GM12878 (cell line): ENCODE measurements at regions not wholly inside any gene's neighbourhood (a gene's known extent, or its start where the extent isn't known, plus 50 kb on each side); places are given as distances from the start of the nearest gene placed in this dataset.

ENCODE experiments used
- ATAC-seq: fragments of 200-7000 bp; cut with Tn5 transposase; 3 replicates; pipeline ENCODE4 v1.9.1; 2020; ENCODE audit warnings: mild to moderate bottlenecking, moderate library complexity
- BruUV-seq: library from RNA; stranded (reverse); fragments of 400-500 nt; replicated peaks from 2 replicates; lab custom pipeline; 2021; lab: Mats Ljungman, UMichigan
- CTCF ChIA-PET: fragments of 300-600 bp; sonication (Branson Sonifier 250); formaldehyde crosslinking; extraction: SDS; loops from one replicate; lab custom pipeline; 2021; ENCODE audit warnings: inconsistent platforms; lab: Yijun Ruan, JAX
- POLR2A ChIA-PET: fragments of 350-600 bp; formaldehyde crosslinking; extraction: SDS; loops from one replicate; lab custom pipeline; 2021; ENCODE audit warnings: inconsistent platforms; lab: Charles Lee
- RAD21 ChIA-PET: fragments of 300-600 bp; sonication (Branson Sonifier 250); formaldehyde crosslinking; loops from one replicate; lab custom pipeline; 2023; ENCODE audit warnings: antibody characterized with exemption; ENCODE audit not compliant: unreplicated experiment; lab: Charles Lee
- SMC1A ChIA-PET: fragments of 300-600 bp; sonication (Branson Sonifier 250); formaldehyde crosslinking; loops from one replicate; lab custom pipeline; 2023; ENCODE audit not compliant: unreplicated experiment, uncharacterized antibody; lab: Charles Lee
- DNase-seq: peaks from one replicate; pipeline ENCODE4 v3.0.0-alpha.2; 2011; ENCODE audit warnings: low read depth, low spot score
- FAIRE-seq: peaks from 3 replicates; lab custom pipeline; 2011; peaks lifted over from hg19 to GRCh38; lab: Jason Lieb, UNC
- H2AFZ ChIP-seq: 2 replicates; pipeline ENCODE4 v1.6.0; 2011; ENCODE audit warnings: low read depth, low read length, control low read depth; ENCODE audit not compliant: control insufficient read depth
- H3K27ac ChIP-seq: 2 replicates; pipeline ENCODE4 v1.5.1; 2011; ENCODE audit warnings: control low read depth; ENCODE audit not compliant: control insufficient read depth, insufficient read depth
- H3K27me3 ChIP-seq, 2 experiments: replicated peaks in 1 of 2; 2 replicates each; pipeline versions ENCODE4 v1.6.0 to v1.6.1; 2011; ENCODE audit warnings: low read length in 1 of 2; ENCODE audit not compliant: control insufficient read depth in 2 of 2, insufficient read depth in 2 of 2
- H3K36me3 ChIP-seq, 2 experiments: 2 replicates each; pipeline ENCODE4 v1.5.1; 2011; ENCODE audit warnings: low read length in 1 of 2; ENCODE audit not compliant: control insufficient read depth in 2 of 2, insufficient read depth in 2 of 2
- H3K4me1 ChIP-seq: 2 replicates; pipeline ENCODE4 v1.6.1; 2011; ENCODE audit warnings: mild to moderate bottlenecking, low read length, moderate library complexity, mixed read lengths; ENCODE audit not compliant: control insufficient read depth, insufficient read depth
- H3K4me2 ChIP-seq: 2 replicates; pipeline ENCODE4 v1.6.0; 2011; ENCODE audit warnings: control low read depth; ENCODE audit not compliant: control insufficient read depth, insufficient read depth
- H3K4me3 ChIP-seq: fragments of 200-600 bp; sonication (generic); 2 replicates; pipeline ENCODE4 v1.5.1; 2016
- H3K79me2 ChIP-seq: 2 replicates; pipeline ENCODE4 v1.6.0; 2011; ENCODE audit warnings: low read length; ENCODE audit not compliant: control insufficient read depth, insufficient read depth
- H3K9ac ChIP-seq: 2 replicates; pipeline ENCODE4 v1.8.0; 2011; ENCODE audit warnings: low read length, control low read depth, mixed read lengths; ENCODE audit not compliant: control insufficient read depth, insufficient read depth
- H3K9me3 ChIP-seq: replicated peaks from 3 replicates; pipeline ENCODE4 v1.5.1; 2011; ENCODE audit warnings: mild to moderate bottlenecking, low read length; ENCODE audit not compliant: control insufficient read depth, insufficient read depth
- H4K20me1 ChIP-seq: 2 replicates; pipeline ENCODE4 v1.6.0; 2011; ENCODE audit not compliant: control insufficient read depth, insufficient read depth
- EGR1 ChIP-seq, 2 experiments: IDR thresholded peaks; 1 replicate in 1 of 2; 2 replicates in 1 of 2; pipeline ENCODE4 v1.6.1; 2011 to 2012; ENCODE audit warnings: low read depth in 2 of 2, low read length in 2 of 2, borderline replicate concordance in 1 of 2, mild to moderate bottlenecking in 1 of 2, moderate library complexity in 1 of 2
- IRF4 ChIP-seq: IDR thresholded peaks from 2 replicates; pipeline ENCODE4 v1.6.1; 2011; ENCODE audit warnings: low read depth, low read length
- JUND ChIP-seq: IDR thresholded peaks from 2 replicates; pipeline ENCODE4 v1.6.1; 2012; ENCODE audit warnings: low read depth, mild to moderate bottlenecking, low read length, improper control_type of control experiment, moderate library complexity
- KLF5 ChIP-seq: fragments of 450-650 bp; IDR thresholded peaks from 2 replicates; pipeline ENCODE4 v1.6.1; 2014; ENCODE audit warnings: mild to moderate bottlenecking; ENCODE audit not compliant: partially characterized antibody
- NR2C1 ChIP-seq: fragments of 450-650 bp; IDR thresholded peaks from 2 replicates; pipeline ENCODE4 v1.6.1; 2017; ENCODE audit warnings: antibody characterized with exemption, mild to moderate bottlenecking, moderate library complexity
- NRF1 ChIP-seq: conservative IDR thresholded peaks from 2 replicates; pipeline ENCODE4 v1.6.1; 2011; ENCODE audit warnings: mild to moderate bottlenecking, low read depth, low read length, improper control_type of control experiment
- POLR2A ChIP-seq: IDR thresholded peaks from 2 replicates; pipeline ENCODE4 v1.6.1; 2011; ENCODE audit warnings: low read depth, mild to moderate bottlenecking, low read length
- RELA ChIP-seq: fragments of 450-650 bp; IDR thresholded peaks from 2 replicates; pipeline ENCODE4 v1.8.0; 2014; ENCODE audit warnings: borderline replicate concordance; ENCODE audit not compliant: partially characterized antibody
- SP1 ChIP-seq: IDR thresholded peaks from one replicate; pipeline ENCODE4 v1.6.1; 2011; ENCODE audit warnings: low read depth, low read length
- SUPT20H ChIP-seq: IDR thresholded peaks from 2 replicates; pipeline ENCODE4 v1.6.1; 2011; ENCODE audit warnings: low read depth, mild to moderate bottlenecking, low read length, moderate library complexity, borderline replicate concordance; ENCODE audit not compliant: control insufficient read depth
- WRNIP1 ChIP-seq: IDR thresholded peaks from 2 replicates; pipeline ENCODE4 v1.6.1; 2011; ENCODE audit warnings: low read depth, low read length, improper control_type of control experiment, borderline replicate concordance
- ZNF622 ChIP-seq: fragments of 450-650 bp; IDR thresholded peaks from 2 replicates; pipeline ENCODE4 v1.6.1; 2017; ENCODE audit warnings: mild to moderate bottlenecking, inconsistent platforms
- WGBS: methylation state at CpG from one replicate; pipeline ENCODE4 v1.1.6; 2016; ENCODE audit warnings: low lambda C conversion rate; ENCODE audit not compliant: insufficient replicate concordance, insufficient coverage; ENCODE audit errors: missing lambda C conversion rate; 5-methylcytosine and 5-hydroxymethylcytosine counted together
- in situ Hi-C: fragments of 300-500 bp; cut with MboI; formaldehyde crosslinking; loops from 9 replicates; pipeline ENCODE4 v1.14.3; 2018; ENCODE audit warnings: mixed read lengths
- intact Hi-C: fragments of 100-400 bp; cut with micrococcal nuclease; formaldehyde crosslinking; loops from one replicate; pipeline ENCODE4 v1.14.2; 2022; ENCODE audit not compliant: unreplicated experiment

DNA sequence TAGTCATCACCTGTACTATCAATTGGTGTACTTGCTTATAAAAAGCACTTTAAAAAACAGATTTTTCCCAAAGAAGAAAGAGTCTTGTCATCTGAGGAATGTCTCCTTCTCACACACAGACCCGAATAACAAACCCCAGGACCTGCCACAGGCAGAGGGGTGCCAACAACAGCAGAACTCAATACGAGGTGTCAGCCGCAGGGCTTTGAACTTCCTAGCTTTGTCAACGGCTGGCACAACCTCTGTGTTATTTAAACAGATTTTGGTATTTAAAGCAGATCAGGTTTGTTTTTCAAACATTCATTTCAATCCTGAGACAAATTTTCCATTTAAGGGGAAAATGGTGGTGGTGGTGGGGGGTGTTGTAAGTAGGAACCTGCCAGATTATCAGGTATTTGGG is 138.4 kb upstream of the RIOK3 start:
- ChIA-PET RAD21 (no interaction called here), SMC1A (interaction anchor here (1.0 kb wide), 1 partner anchor 184 kb away, joined by 3 read pairs; no protein-coding TSS in a partner anchor), CTCF (no interaction called here), POLR2A (no interaction called here)
- Histone ChIP-seq H3K27me3 (no peaks in the 10 kb centered on the region), H3K4me3 (no peak overlapping the region), H2AFZ (no peak overlapping the region), H3K27ac (no peak overlapping the region), H3K79me2 (no peaks in the 10 kb centered on the region), H4K20me1 (no peaks in the 10 kb centered on the region), H3K4me2 (no peak overlapping the region), H3K4me1 (peaks cover 5% of the 10 kb centered on the region; the same call in 1 of the 2 replicates), H3K36me3 (no peaks in the 10 kb centered on the region), H3K9ac (no peak overlapping the region), H3K9me3 (no peaks in the 10 kb centered on the region)
- TF ChIP-seq SP1 (no peak), ZNF622 (no peak), EGR1 (IDR thresholded peaks at IDR 0.05; ENCODE audit: borderline replicate concordance in 1 of 2, low read depth in 2 of 2, low read length in 2 of 2) (no peak), KLF5 (no peak), NR2C1 (no peak), NRF1 (no peak), WRNIP1 (no peak), RELA (no peak), SUPT20H (no peak), JUND (no peak), IRF4 (no peak), POLR2A (no peak)
- in situ Hi-C loops (no loop called here), intact Hi-C loops (no loop called here)
- DNase-seq (no peak), FAIRE-seq (no peak), ATAC-seq (no peak)
- BruUV-seq, result no TSS peak
- 100% methylated on average over 4 of the region's 4 CpGs for WGBS
